T-helper 2 cell treated with Interferon-gamma antibody and Interleukin-4, amounts not matched to agents 100 ng/mL and 5 ng/mL, for 36 hours (primary cell): ENCODE measurements at regions not wholly inside any gene's neighbourhood (a gene's known extent, or its start where the extent isn't known, plus 50 kb on each side); places are given as distances from the start of the nearest gene placed in this dataset.
"Not testable (repeated sequence)": the region's sequence is repeated elsewhere in the genome, so short reads cannot be mapped to it uniquely, and the experiment has no call there.

ENCODE experiments used
- intact Hi-C: fragments of 100-400 bp; cut with micrococcal nuclease; formaldehyde crosslinking; loops from one replicate; pipeline ENCODE4 v1.15.1; 2023

GRCh38 chr15:36160351-36160750, 419.1 kb upstream of the CDIN1 start:
- intact Hi-C loops, result no loop called here

- intact Hi-C loops, result no loop called here
Measured at GRCh38 chr15:36161108-36161507, 418.3 kb upstream of the CDIN1 start.

- intact Hi-C loops, result no loop called here
Measured at GRCh38 chr15:36161771-36162212, 417.6 kb upstream of the CDIN1 start.

- intact Hi-C loops, result not testable (repeated sequence)
Measured at GRCh38 chr15:36163983-36164382, 415.4 kb upstream of the CDIN1 start.

GRCh38 chr15:36172955-36173354, 406.5 kb upstream of the CDIN1 start:
- intact Hi-C loops, result loop anchor here (10.0 kb wide), 1 partner anchor 662 kb away; no protein-coding TSS in a partner anchor

GRCh38 chr15:36175186-36175740, 404.2 kb upstream of the CDIN1 start:
- intact Hi-C loops, result loop anchor here (10.0 kb wide), 1 partner anchor 660 kb away; no protein-coding TSS in a partner anchor

GRCh38 chr15:36175741-36176291, 403.6 kb upstream of the CDIN1 start:
- intact Hi-C loops, result loop anchor here (10.0 kb wide), 1 partner anchor 659 kb away; no protein-coding TSS in a partner anchor

GRCh38 chr15:36177590-36178302, 401.7 kb upstream of the CDIN1 start:
- intact Hi-C loops, result loop anchor here (10.0 kb wide), 1 partner anchor 657 kb away; no protein-coding TSS in a partner anchor

GRCh38 chr15:36178303-36178633, 401.2 kb upstream of the CDIN1 start:
- intact Hi-C loops, result loop anchor here (10.0 kb wide), 1 partner anchor 657 kb away; no protein-coding TSS in a partner anchor

GRCh38 chr15:36183201-36183600, 396.2 kb upstream of the CDIN1 start:
- intact Hi-C loops, result no loop called here

GRCh38 chr15:36185438-36185837, 394.0 kb upstream of the CDIN1 start:
- intact Hi-C loops, result no loop called here

GRCh38 chr15:36185845-36186244, 393.6 kb upstream of the CDIN1 start:
- intact Hi-C loops, result no loop called here

- intact Hi-C loops, result no loop called here
Measured at GRCh38 chr15:36186376-36186775, 393.1 kb upstream of the CDIN1 start.

- intact Hi-C loops, result no loop called here
Measured at GRCh38 chr15:36191459-36191858, 388.0 kb upstream of the CDIN1 start.

GRCh38 chr15:36195361-36196007, 383.9 kb upstream of the CDIN1 start:
- intact Hi-C loops, result not testable (repeated sequence)

- intact Hi-C loops, result no loop called here
Measured at GRCh38 chr15:36208868-36209582, 370.4 kb upstream of the CDIN1 start.

GRCh38 chr15:36210426-36210825, 369.0 kb upstream of the CDIN1 start:
- intact Hi-C loops, result no loop called here

- intact Hi-C loops, result no loop called here
Measured at GRCh38 chr15:36218322-36218721, 361.1 kb upstream of the CDIN1 start.

GRCh38 chr15:36218991-36219390, 360.4 kb upstream of the CDIN1 start:
- intact Hi-C loops, result no loop called here

GRCh38 chr15:36221992-36222391, 357.4 kb upstream of the CDIN1 start:
- intact Hi-C loops, result no loop called here

- intact Hi-C loops, result no loop called here
Measured at GRCh38 chr15:36230776-36231175, 348.6 kb upstream of the CDIN1 start.
